PC-9 (cell line): ENCODE measurements at regions not wholly inside any gene's neighbourhood (a gene's known extent, or its start where the extent isn't known, plus 50 kb on each side); places are given as distances from the start of the nearest gene placed in this dataset.

ENCODE experiments used
- BruUV-seq: library from RNA; stranded (reverse); fragments of 400-500 nt; replicated peaks from 2 replicates; lab custom pipeline; 2021; lab: Mats Ljungman, UMichigan
- CTCF ChIA-PET: fragments of 300-600 bp; sonication (Branson Sonifier 250); formaldehyde crosslinking; loops from one replicate; lab custom pipeline; 2022; ENCODE audit warnings: antibody characterized with exemption; lab: Charles Lee
- POLR2A ChIA-PET: fragments of 300-600 bp; sonication (Branson Sonifier 250); formaldehyde crosslinking; loops from one replicate; lab custom pipeline; 2022; ENCODE audit warnings: antibody characterized with exemption; ENCODE audit not compliant: unreplicated experiment; lab: Charles Lee
- DNase-seq, 2 experiments: peaks; one replicate each; pipeline versions ENCODE4 v3.0.0 to v3.0.0-alpha.2; 2015 to 2022; ENCODE audit warnings: mixed read lengths in 1 of 2
- H2AFZ ChIP-seq: fragments of 200-600 bp; sonication (generic); 2 replicates; pipeline ENCODE4 v1.8.1; 2017; ENCODE audit warnings: antibody characterized with exemption
- H3F3A ChIP-seq: fragments of 200-600 bp; sonication (generic); 2 replicates; pipeline ENCODE4 v1.8.1; 2017; ENCODE audit warnings: antibody characterized with exemption, mild to moderate bottlenecking, low read depth; ENCODE audit not compliant: insufficient read depth
- H3K27ac ChIP-seq: fragments of 200-600 bp; sonication (generic); 2 replicates; pipeline ENCODE4 v1.6.1; 2016; ENCODE audit warnings: mixed run types
- H3K27me3 ChIP-seq: fragments of 200-600 bp; sonication (generic); 2 replicates; pipeline ENCODE4 v1.6.1; 2016; ENCODE audit warnings: low read depth, mixed run types; ENCODE audit not compliant: insufficient read depth
- H3K36me3 ChIP-seq: fragments of 200-600 bp; sonication (generic); 2 replicates; pipeline ENCODE4 v1.6.1; 2016; ENCODE audit warnings: low read depth, mixed run types
- H3K4me1 ChIP-seq: fragments of 200-600 bp; sonication (generic); replicated peaks from 2 replicates; pipeline ENCODE4 v1.6.1; 2016; ENCODE audit warnings: mixed run types; ENCODE audit not compliant: insufficient read depth
- H3K4me2 ChIP-seq: fragments of 200-600 bp; sonication (generic); 2 replicates; pipeline ENCODE4 v1.6.1; 2017; ENCODE audit warnings: mixed run types
- H3K4me3 ChIP-seq: fragments of 200-600 bp; sonication (generic); 2 replicates; pipeline ENCODE4 v1.6.1; 2016; ENCODE audit warnings: mixed run types
- H3K79me2 ChIP-seq: fragments of 200-600 bp; sonication (generic); 2 replicates; pipeline ENCODE4 v1.6.1; 2017; ENCODE audit warnings: low read depth, mixed run types
- H3K9me2 ChIP-seq: fragments of 200-600 bp; sonication (generic); 2 replicates; pipeline ENCODE4 v1.8.1; 2017; ENCODE audit warnings: mild to moderate bottlenecking; ENCODE audit not compliant: insufficient read depth
- H3K9me3 ChIP-seq: fragments of 200-600 bp; sonication (generic); 2 replicates; pipeline ENCODE4 v1.8.1; 2016; ENCODE audit warnings: low read depth; ENCODE audit not compliant: insufficient read depth
- H4K20me1 ChIP-seq: fragments of 200-600 bp; sonication (generic); 2 replicates; pipeline ENCODE4 v1.8.1; 2017; ENCODE audit not compliant: insufficient read depth
- CTCF ChIP-seq: fragments of 200-600 bp; sonication (generic); conservative IDR thresholded peaks from 2 replicates; pipeline ENCODE4 v1.6.1; 2017; ENCODE audit warnings: mixed run types, antibody characterized with exemption, mild to moderate bottlenecking, moderate library complexity
- EZH2 ChIP-seq: fragments of 200-600 bp; sonication (generic); IDR thresholded peaks from 2 replicates; pipeline ENCODE4 v1.8.0; 2017; ENCODE audit warnings: antibody characterized with exemption, low read depth
- intact Hi-C: fragments of 100-400 bp; cut with micrococcal nuclease; formaldehyde crosslinking; loops from one replicate; pipeline ENCODE4 v1.10.0; 2022; ENCODE audit not compliant: unreplicated experiment

- Histone ChIP-seq H3K9me3 (no peaks in the 10 kb centered on the region), H4K20me1 (no peaks in the 10 kb centered on the region), H3K79me2 (no peaks in the 10 kb centered on the region), H2AFZ (no peak overlapping the region), H3K4me3 (no peak overlapping the region), H3F3A (no peaks in the 10 kb centered on the region), H3K4me2 (no peak overlapping the region), H3K4me1 (no peaks in the 10 kb centered on the region), H3K27me3 (no peaks in the 10 kb centered on the region), H3K9me2 (no peaks in the 10 kb centered on the region), H3K27ac (no peak overlapping the region), H3K36me3 (no peaks in the 10 kb centered on the region)
- CTCF ChIA-PET, result no interaction called here
- no TSS peak for BruUV-seq
- intact Hi-C loops, result no loop called here
- POLR2A ChIA-PET, result no interaction called here
- TF ChIP-seq EZH2 (no peak), CTCF (no peak)
- DNase-seq, result no peak
Observed at GRCh38 chr5:107119656-107120055, 551.1 kb downstream of the EFNA5 start.

- no peaks in the 10 kb centered on the region for H3K36me3 ChIP-seq
- H3K79me2 ChIP-seq, result no peaks in the 10 kb centered on the region
- no peak overlapping the region for H2AFZ ChIP-seq
- no peaks in the 10 kb centered on the region for H4K20me1 ChIP-seq
- H3F3A ChIP-seq, result no peaks in the 10 kb centered on the region
- H3K27ac ChIP-seq, result no peak overlapping the region
- no peaks in the 10 kb centered on the region for H3K9me3 ChIP-seq
- H3K9me2 ChIP-seq, result no peaks in the 10 kb centered on the region
- DNase-seq, result no peak
- H3K4me3 ChIP-seq, result no peak overlapping the region
- ChIA-PET POLR2A (no interaction called here), CTCF (no interaction called here)
- no peak overlapping the region for H3K4me2 ChIP-seq
- intact Hi-C loops, result no loop called here
- no peak for TF ChIP-seq EZH2
- no peak for TF ChIP-seq CTCF
- H3K4me1 ChIP-seq, result no peaks in the 10 kb centered on the region
- no TSS peak for BruUV-seq
- H3K27me3 ChIP-seq, result no peaks in the 10 kb centered on the region
Observed at GRCh38 chr5:107118184-107119019, 552.3 kb downstream of the EFNA5 start.

- H3F3A ChIP-seq, result no peaks in the 10 kb centered on the region
- H4K20me1 ChIP-seq, result no peaks in the 10 kb centered on the region
- H3K27ac ChIP-seq, result no peak overlapping the region
- TF ChIP-seq CTCF, result no peak
- no peak for TF ChIP-seq EZH2
- H3K79me2 ChIP-seq, result no peaks in the 10 kb centered on the region
- CTCF ChIA-PET, result interaction anchor here (0.6 kb wide), 1 partner anchor 1227 kb away, joined by 3 read pairs; no protein-coding TSS in a partner anchor
- BruUV-seq, result no TSS peak
- no peaks in the 10 kb centered on the region for H3K9me2 ChIP-seq
- intact Hi-C loops, result no loop called here
- no peak overlapping the region for H3K4me2 ChIP-seq
- H3K36me3 ChIP-seq, result no peaks in the 10 kb centered on the region
- no peak for DNase-seq
- no peak overlapping the region for H3K4me3 ChIP-seq
- H3K4me1 ChIP-seq, result no peaks in the 10 kb centered on the region
- no peak overlapping the region for H2AFZ ChIP-seq
- POLR2A ChIA-PET, result interaction anchor here (0.7 kb wide), 1 partner anchor 232 kb away, joined by 3 read pairs; no protein-coding TSS in a partner anchor
- no peaks in the 10 kb centered on the region for H3K27me3 ChIP-seq
- peaks cover 12% of the 10 kb centered on the region for H3K9me3 ChIP-seq
Observed at GRCh38 chr5:107112216-107112615, 558.5 kb downstream of the EFNA5 start.
